NCI-H345 (cell line): ENCODE measurements at regions not wholly inside any gene's neighbourhood (a gene's known extent, or its start where the extent isn't known, plus 50 kb on each side); places are given as distances from the start of the nearest gene placed in this dataset.

Source experiments
- DNase-seq: peaks from one replicate; lab custom pipeline; 2025; lab: John Stamatoyannopoulos, UW

- no peak for DNase-seq
These were observed 128.2 kb upstream of the IRX4 start for GRCh38 chr5:2010940-2011339.

GRCh38 chr5:2009986-2010914 lies 127.5 kb upstream of the IRX4 start:
- no peak for DNase-seq

GRCh38 chr5:2008851-2009629 lies 126.3 kb upstream of the IRX4 start:
- DNase-seq: no peak

- no peak for DNase-seq
These were observed 125.3 kb upstream of the IRX4 start for GRCh38 chr5:2007878-2008501.

- no peak for DNase-seq
These were observed 124.8 kb upstream of the IRX4 start for GRCh38 chr5:2007496-2007877.

GRCh38 chr5:2006971-2007291 lies 124.2 kb upstream of the IRX4 start:
- DNase-seq: no peak

- no peak for DNase-seq
These were observed 123.7 kb upstream of the IRX4 start for GRCh38 chr5:2006193-2006970.

GRCh38 chr5:2005101-2006041 lies 122.6 kb upstream of the IRX4 start:
- DNase-seq: no peak

GRCh38 chr5:2003690-2004365 lies 121.1 kb upstream of the IRX4 start:
- DNase-seq: no peak

GRCh38 chr5:2003206-2003605 lies 120.5 kb upstream of the IRX4 start:
- DNase-seq: no peak

GRCh38 chr5:2001300-2001699 lies 118.6 kb upstream of the IRX4 start:
- DNase-seq: no peak

- DNase-seq: no peak
These were observed 117.9 kb upstream of the IRX4 start for GRCh38 chr5:2000591-2000990.

GRCh38 chr5:1999794-2000193 lies 117.1 kb upstream of the IRX4 start:
- DNase-seq: no peak

GRCh38 chr5:1998716-1999317 lies 116.1 kb upstream of the IRX4 start:
- no peak for DNase-seq

GRCh38 chr5:1998348-1998669 lies 115.6 kb upstream of the IRX4 start:
- DNase-seq: no peak

- no peak for DNase-seq
These were observed 115.1 kb upstream of the IRX4 start for GRCh38 chr5:1997640-1998347.

- no peak for DNase-seq
These were observed 112.8 kb upstream of the IRX4 start for GRCh38 chr5:1995491-1995890.

GRCh38 chr5:1987471-1987870 lies 104.7 kb upstream of the IRX4 start:
- DNase-seq: no peak

GRCh38 chr5:1985781-1986180 lies 103.1 kb upstream of the IRX4 start:
- DNase-seq: no peak
